G401 (cell line): ENCODE measurements at regions not wholly inside any gene's neighbourhood (a gene's known extent, or its start where the extent isn't known, plus 50 kb on each side); places are given as distances from the start of the nearest gene placed in this dataset.
"Not testable (repeated sequence)": the region's sequence is repeated elsewhere in the genome, so short reads cannot be mapped to it uniquely, and the experiment has no call there.

Experiments
- DNase-seq: peaks from one replicate; pipeline ENCODE4 v3.0.0-alpha.2; 2015; ENCODE audit warnings: low spot score
- in situ Hi-C: cut with HindIII; loops from 2 replicates; pipeline ENCODE4 v1.10.0; 2016; ENCODE audit warnings: low sequenced_read_pairs, mixed read lengths

DNA sequence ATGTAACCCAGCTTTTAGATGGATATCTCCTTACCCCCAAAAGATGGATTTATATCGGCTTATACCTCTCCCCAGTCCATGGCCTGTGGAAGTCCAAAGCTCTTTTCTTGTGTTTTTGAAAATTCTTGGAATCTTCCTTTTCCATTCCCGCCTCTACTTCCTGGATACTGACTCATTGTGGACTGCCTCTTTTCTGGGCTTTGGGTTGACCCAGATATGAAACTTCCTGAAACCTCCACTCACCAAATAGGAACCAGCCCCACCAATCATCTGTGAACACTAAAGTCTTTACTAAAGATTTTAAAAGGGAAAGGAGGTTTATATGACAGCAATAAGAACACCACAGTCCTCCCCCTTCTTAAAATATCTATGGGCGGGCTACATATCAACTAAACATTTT lies 163.4 kb upstream of the SYN3 start:
- no peak for DNase-seq
- in situ Hi-C loops: no loop called here

DNA sequence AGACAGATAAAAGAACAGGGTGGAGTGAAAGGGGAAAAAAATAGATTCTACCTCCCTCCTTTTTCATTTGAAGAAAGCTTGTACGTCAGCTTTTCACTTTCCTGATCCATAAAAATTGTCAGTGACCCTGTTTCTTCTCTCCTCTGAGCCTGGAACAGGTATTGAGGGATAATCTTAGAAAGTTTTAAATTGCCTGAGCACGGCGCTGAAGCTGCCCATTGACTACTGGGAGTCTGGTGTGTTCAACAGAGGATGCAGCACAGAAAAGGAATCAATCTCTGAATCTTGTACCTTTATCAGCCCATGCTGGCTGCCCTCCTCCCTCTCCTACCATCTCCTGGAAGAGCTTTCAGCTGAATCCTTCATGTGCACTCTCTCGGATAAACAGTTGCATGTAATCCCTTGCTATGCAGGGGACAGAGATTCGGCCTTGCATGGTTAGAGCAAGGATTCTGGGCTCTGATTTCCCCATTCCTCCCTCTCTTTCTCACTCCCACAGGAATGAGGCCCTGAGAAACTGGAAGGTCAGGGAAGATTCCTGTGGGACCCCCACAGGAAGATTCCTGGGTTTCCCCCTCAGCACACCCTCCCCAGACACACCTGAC lies 162.4 kb upstream of the SYN3 start:
- in situ Hi-C loops: no loop called here

DNA sequence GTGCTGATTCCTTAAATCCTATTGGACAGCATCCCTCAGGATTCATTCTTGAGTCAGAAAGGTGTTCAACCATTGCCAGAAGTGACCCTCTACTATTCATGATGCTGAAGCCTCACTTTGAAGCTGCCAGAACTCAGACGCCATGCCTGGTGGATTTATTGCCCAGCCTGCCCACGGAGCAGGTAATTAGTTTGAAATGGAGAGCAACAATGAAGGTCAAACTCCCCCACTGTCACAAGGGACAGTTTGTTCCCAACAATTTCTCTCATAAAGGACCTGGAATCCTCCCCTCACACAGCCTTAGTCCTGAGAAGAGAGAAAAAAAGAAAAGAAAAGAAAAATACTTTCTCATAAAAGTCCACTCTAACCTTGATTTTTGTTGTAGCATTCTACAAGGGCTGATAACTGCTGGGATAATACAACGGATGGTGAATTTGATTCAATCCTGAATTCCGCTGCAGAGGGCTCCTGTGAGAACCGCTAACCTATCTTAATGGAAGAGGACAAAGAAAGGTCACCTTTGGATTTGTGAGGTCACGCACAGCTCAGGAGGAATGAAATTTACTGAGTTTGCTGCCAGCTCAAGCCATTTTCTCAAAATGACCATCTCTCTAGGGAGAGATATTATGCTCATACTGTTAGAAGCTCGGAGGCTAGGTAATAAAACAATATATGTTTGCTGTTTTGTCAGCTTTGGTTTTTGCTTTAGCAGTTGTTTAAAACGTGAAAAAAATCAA lies 161.6 kb upstream of the SYN3 start:
- DNase-seq: no peak
- in situ Hi-C loops: no loop called here

More for the DNA sequence above, 162.4 kb upstream of the SYN3 start:
- no peak for DNase-seq

DNA sequence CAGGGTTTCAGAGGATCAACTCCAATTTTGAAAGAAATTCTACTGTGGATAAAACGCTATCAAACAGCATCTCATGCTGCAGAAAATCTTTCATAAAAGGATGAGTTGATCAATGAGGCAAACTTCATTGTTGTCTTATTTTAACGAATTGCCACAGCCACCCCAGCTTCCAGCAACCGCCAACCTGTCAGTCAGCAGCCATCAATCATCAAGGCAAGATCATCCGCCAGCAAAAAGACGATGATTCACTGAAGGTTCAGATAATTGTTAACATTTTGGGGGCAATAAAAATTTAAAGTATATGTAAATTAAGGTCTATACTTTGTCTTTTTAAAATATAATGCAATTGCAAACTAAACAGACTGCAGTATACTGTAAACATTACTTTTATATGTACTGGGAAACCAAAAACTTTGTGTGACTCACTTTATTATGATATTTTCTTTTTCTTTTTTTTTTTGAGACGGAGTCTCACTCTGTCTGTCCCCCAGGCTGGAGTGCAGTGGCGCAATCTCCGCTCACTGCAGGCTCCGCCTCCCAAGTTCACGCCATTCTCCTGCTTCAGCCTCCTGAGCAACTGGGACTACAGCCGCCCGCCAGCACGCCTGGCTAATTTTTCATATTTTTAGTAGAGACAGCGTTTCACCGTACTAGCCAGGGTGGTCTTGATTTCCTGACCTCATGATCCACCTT lies 155.3 kb upstream of the SYN3 start:
- DNase-seq: no peak
- in situ Hi-C loops: no loop called here

DNA sequence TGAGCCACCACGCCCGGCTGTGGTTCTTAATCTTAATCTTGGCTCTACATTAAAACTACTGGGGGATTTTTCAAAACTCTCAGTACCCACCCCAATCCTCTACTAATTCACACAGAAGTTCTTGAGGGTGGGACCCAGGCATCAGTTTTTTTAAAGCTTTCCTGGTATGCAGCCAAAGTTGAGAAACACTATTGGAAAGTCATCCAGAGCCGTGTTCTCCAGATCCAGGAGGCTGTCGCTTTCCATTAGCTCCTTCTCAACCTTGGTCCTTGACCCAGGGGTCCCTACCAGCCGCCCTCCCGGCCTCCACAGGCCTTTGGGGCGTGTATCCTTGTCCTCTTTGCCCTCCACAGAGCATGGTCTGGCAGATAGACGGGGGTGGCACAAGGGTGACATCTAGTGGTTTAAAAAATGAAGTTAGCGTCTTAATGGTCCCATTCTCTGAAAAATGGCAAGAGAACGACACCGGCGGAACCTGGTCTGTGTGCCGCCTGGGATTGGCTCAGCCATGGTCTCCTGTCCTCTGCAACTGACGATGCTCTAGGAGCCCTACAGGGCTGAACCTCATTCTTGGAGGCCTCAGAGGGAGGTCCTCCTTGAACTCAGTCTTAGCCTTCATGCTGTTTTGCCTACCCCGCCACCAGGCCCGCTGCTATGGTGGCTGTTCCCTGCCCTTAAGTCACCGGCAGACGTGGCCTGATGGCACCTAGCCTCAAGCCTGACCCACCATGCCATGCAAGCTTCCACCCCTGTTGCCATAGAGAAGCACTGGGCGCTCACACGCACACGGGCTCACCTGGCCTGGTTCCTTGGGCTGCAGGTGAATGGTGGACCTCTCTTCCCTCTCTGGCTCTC lies 152.0 kb upstream of the SYN3 start:
- in situ Hi-C loops: no loop called here
- peak; percentile 26 for DNase-seq

DNA sequence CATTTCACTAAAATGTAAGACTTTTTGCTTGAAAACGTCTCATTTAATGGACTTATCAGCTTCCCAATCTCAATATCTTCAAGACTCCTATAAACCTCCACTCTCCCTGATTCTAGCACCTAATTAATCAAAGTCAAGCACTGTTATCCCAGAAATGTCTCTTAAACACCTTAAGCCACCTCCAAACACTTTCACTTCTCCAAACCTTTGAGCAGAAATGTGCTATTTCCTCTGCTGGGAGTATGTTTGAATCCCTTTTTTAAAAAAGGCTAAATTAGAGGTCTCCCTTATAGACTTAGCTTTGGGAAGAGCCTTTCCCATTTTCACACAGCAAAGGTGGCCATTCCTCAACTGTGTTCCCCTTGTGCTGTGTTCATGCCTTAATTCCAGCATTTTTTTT lies 146.2 kb upstream of the SYN3 start:
- in situ Hi-C loops: no loop called here
- no peak for DNase-seq

DNA sequence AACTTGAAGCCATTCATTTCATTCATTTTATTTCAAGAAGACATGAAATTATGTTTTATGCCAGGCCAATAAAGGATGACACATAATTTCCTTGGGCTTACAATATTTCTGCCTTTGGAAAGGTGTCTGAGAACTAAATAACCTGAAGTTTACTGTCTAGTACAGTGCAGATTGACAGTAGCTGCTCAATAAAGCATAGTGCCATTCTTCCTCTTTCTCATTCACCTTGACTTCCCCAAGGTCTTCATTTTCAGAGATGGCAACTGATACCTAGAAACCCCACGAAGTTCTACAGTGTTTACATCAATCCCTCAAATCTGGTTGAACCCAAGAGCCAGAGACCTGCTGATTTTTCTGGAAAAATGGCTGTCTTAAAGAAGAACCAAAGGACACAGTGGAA lies 144.3 kb upstream of the SYN3 start:
- in situ Hi-C loops: no loop called here

DNA sequence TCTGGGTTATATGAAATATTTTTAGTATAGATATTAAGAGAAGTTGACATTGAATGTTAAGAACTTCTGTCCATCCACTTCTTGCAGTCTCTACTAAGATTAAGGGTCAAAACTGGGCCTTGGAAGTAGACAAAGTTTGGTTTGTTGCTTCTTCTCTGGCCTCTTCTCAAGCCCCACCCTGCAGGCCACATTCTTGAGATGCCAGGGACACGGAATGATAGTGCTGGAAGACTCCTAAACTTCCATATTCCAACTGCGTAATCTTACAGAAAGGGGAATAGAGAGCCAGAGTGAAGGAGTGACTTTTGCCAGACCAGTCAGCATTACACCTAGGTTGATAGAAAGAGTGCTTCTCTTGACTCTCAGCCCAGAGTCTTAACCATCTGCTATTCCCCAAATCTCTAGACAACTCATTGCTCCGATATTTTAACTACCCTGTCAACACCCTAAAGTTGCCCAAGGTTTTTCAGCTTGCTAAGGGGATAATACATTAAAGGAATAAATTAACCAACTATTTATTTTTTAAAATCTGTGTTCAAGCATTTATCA lies 136.4 kb upstream of the SYN3 start:
- no peak for DNase-seq
- in situ Hi-C loops: no loop called here

More for the DNA sequence above, 144.3 kb upstream of the SYN3 start:
- no peak for DNase-seq

DNA sequence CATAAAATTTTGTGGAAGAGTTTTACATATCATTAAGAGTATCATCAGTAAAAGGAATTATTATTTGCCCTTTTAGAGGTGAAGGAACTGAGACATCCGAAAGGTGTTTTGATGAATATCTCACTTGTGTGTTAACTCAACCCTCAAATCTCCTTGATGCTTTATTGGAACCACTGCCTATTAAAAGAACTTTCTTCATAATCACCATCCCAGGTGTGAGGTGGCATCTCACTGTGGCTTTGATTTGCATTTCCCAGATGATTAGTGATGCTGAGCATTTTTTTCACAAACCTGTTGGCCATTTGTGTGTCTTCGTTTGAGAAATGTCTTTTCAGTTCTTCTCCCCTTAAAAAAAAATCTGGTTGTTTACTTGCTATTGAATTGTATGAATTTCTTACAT lies 134.0 kb upstream of the SYN3 start:
- no peak for DNase-seq
- in situ Hi-C loops: no loop called here

DNA sequence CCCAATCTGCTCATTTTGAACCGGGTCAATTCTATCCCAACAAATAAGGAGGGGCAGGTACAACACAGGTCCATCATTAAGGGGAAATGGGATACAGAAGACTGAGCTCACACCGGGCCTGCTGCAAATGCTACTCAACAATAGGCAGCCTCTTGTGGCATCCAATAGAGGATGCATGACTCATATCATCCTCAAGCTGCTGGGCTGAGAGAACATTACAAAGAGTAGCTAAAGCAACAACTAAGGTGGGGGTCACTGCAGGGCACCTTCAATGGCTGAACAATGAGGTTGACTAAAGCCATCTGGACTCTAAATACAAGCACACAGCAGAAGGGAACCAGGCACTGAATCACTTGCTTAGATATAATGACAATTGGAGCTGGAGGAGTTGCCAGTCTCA lies 130.1 kb upstream of the SYN3 start:
- no peak for DNase-seq
- in situ Hi-C loops: no loop called here

DNA sequence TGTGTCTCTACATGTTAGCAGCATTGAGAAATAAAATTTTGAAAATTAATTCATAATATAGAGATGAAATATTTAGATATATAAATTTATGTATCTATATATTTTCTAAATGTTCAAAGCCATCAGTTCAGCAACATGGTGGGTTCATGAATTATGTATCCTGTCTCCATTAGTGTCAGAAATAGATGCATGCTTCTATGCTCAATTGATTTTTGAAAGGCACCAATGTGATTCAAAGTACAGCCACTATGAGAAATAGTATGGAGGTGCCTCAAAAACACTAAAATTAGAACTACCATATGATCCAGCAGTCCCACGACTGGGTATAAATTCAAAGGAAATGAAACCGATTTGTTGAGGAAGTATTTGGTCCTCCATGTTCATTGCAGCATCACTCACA lies 128.6 kb upstream of the SYN3 start:
- in situ Hi-C loops: no loop called here
- no peak for DNase-seq

DNA sequence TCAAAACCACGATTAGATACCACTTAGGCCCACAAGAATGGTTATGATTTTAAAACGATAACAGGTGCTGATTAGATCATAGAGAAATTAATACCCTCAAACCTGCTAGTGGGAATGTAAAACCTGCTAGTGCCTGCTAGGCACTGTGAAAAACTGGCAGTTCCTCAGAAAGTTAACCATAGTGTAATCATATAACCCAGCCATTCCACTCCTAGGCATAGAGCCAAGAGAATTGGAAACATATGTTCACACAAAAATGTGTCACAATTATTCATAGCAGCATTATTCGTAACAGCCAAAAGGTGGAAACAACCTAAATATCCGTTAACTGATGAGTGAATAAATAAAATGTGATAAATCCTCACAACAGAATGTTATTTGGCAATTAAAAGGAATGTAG lies 122.2 kb upstream of the SYN3 start:
- in situ Hi-C loops: no loop called here
- DNase-seq: peak; percentile 59

DNA sequence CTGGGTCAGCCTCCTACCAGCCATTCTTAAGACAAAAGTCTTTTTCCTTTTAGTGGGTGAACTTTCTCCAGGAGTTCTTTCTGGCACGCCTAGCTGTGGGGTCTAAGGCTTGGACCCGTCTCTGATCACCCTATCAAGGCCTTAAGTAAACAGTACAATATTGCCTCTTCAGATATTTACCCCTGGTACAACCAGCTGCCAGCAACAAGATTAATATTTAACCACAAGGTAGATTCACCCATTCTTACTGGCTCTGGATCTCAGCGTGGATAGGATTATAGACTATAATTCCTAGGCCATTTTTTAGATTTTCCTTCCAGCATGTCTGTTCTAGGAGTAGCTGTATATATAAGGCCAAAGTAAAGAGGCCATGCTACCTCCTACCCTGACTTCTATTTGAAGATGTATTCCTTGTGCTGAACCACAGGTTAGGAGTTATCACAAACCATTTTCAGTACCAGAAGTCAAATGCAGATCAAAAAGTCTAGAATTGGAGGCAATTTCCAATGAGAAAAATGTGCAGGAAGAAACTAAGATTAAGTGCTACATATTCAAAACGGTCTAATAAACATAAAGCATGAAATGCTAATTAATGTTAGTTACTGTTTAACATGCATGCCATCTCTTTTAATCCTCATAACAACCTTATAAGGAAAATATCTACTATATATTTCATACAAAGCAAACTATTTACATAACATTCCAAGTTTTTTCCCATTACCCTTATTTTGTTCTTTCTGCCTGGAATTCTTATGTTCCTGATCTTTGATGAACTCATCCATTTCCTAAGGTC lies 110.0 kb upstream of the SYN3 start:
- in situ Hi-C loops: no loop called here
- DNase-seq: no peak

DNA sequence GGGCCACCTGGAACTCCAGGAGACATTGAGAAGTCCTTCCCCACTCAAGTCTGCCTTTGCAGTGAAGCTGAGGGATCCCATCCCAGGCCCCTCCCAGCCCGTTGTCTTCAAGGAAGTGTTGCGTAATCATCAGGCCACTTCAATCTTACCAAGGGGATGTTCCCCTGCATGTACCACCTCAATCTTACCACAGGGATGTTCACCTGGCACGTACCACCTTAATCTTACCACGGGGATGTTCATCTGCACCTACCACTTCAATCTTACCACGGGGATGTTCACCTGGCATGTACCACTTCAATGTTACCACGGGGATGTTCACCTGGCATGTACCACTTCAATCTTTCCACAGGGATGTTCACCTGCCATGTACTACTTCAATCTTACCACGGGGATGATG lies 108.0 kb upstream of the SYN3 start:
- no peak for DNase-seq
- in situ Hi-C loops: no loop called here

DNA sequence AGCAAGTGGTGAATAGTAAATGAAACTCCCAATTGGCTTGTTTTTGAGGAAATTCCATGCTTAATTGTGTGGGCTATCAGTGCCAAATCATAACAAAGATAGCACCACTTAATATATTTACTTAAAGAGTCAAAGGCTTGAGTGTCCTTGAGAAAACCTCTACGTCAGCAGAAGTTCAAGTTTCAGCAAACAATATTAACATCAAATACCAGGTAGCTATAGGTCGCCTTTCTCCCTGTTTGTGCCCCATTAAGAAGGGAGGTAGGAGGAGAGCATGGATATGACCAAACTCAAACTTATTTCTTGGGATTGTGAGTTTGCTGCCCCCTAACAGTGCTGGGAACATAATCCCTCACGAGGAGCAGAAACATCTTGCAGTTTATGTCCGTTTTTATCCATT lies 105.6 kb upstream of the SYN3 start:
- DNase-seq: no peak

DNA sequence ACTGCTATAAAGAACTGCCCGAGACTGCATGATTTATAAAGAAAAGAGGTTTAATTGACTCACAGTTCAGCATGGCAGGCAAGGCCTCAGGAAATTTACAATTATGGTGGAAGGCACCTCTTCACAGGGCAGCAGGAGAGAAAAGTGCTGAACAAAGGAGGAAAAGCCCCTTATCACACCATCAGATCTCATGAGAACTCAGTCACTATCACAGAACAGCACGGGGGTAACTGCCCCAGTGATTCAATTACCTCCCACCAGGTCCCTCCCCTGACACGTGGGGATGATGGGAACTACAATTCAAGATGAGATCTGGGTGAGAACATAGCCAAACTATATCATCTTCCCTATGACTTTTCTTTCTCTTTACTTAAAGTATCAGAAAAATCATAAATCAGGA lies 104.0 kb upstream of the SYN3 start:
- in situ Hi-C loops: no loop called here
- DNase-seq: no peak

More for the DNA sequence above, 105.6 kb upstream of the SYN3 start:
- in situ Hi-C loops: no loop called here

DNA sequence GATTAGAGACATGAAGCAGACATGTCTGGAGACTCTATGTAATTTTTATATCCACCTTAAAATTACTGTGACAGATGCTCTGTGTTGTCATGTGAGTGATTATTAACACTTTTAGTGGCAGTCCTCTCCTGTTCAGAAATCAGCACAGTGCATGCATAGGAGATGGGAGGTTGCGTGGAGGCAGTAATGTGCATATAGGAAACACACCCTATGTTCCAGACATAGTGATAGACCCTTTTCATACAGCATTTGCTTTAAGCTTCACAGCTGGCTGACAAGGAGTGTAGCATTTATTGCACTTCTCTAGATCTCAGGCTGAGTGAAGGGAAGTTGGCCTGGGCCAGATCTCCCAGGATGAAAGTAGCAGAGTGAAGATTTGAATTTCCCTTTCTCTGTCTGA lies 102.3 kb upstream of the SYN3 start:
- in situ Hi-C loops: no loop called here

DNA sequence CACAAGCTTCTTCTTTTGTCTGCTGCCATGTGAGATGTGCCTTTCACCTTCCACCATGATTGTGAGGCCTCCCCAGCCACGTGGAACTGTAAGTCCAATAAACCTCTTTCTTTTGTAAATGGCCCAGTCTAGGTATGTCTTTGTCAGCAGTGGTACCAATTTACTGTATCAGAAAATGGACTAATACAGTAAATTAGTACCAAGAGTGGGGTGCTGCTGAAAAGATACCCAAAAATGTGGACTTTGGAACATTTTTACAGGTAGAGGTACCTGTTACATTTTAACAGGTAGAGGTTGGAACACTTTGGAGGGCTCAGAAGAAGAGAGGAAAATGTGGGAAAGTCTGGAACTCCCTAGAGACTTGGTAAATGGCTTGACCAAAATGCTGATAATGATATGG lies 96.8 kb upstream of the SYN3 start:
- in situ Hi-C loops, DNase-seq: not testable (repeated sequence)

More for the DNA sequence above, 102.3 kb upstream of the SYN3 start:
- no peak for DNase-seq

DNA sequence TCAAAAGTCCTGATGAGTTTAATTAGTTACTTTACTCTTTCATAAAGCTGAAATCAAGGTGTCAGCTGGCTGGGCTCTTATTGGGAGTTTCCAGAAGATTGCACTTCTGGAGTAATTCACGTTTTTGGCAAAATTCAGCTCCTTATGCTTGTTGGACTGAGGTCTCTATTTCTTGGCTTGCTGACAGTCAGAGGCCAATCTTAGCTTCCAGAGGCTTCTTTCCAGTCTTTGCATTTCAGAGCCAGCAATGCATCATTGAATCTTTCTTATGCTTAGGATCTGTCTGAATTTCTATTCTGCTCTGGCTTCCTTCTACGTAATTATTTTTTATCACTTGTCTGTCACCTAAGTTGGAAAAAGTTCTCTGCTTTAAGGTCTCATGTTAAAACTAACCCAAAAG lies 91.4 kb upstream of the SYN3 start:
- DNase-seq: no peak
- in situ Hi-C loops: no loop called here
